NCI-H146 treated with DMSO at 0.1 percent for 48 hours (cell line): ENCODE measurements at regions not wholly inside any gene's neighbourhood (a gene's known extent, or its start where the extent isn't known, plus 50 kb on each side); places are given as distances from the start of the nearest gene placed in this dataset.
"Not testable (repeated sequence)": the region's sequence is repeated elsewhere in the genome, so short reads cannot be mapped to it uniquely, and the experiment has no call there.

Experiments
- DNase-seq: peaks from one replicate; lab custom pipeline; 2025; ENCODE audit not compliant: unreplicated experiment; lab: John Stamatoyannopoulos, UW

DNA sequence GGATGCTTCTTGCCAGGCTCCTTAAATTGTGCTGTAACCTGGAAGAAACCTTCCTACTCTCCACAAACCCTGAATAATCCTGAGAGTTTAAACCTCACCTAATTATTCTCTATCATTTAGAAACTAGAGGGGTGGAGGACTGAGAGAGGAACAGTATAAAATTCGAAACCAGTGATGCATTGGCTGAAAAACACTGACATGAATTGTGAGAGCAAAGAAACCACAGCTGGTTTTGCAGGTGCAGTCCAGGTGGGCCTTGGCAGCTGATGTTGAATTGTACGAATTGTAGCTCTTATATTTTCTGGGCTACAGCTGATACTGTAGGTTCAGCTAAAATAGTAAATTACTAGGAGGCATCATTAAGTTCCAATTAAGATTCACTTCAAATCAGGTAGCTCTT is 227.0 kb upstream of the SLITRK5 start:
- DNase-seq = peak; percentile 43

DNA sequence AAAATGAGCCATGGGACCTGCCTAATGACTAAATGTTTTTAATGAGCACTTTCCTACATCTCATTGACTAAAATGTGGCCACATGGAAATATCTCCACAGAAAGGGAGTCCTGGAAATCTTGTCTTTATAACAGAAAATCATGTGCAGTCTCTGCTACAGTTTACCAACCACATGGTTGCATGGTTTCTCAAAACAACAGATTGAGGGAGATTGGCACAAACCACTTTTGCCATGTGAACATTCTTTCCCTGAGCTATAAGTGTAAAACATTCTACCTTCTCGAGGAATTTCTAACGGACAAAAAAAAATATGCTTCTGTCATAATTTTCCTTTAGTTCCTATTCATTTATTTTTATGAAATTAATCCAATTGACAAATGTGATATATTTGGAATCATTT is 218.9 kb upstream of the SLITRK5 start:
- DNase-seq = no peak

DNA sequence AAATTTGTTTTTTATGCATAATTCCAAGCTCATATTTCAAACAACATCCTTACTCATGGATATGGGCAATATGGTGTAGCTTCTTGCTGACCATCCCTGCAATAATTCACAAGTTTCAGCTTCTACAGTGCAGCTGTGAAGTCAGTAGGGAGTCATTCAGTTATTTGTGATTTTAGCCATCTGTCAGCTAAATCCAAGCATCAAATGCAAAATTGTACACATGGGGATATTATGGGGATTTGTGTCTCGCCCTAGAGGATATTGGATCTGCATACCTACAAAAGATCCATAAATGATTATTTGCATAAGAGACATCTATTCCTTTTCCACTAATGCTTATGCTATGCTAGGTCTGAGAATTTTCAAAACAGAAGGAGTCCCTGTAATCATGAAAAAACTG is 217.9 kb upstream of the SLITRK5 start:
- no peak for DNase-seq

DNA sequence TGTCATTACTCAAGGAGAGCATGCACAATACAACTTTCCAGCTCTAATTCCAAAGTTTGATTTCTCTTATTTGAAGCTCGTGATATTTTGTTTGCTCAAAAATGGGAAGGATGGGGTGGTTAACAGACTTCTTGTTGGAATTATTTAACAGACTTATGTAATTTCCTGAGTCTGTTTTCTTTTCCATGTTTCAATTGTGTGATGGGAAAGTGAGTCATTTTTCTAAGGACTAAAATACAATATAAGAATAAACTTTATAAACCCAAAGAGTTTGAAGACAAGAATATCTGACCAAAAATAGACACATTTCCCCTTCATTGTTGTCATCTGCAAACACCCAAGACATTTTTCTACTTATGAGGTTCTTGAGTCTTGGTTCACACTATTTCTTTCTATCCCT is 211.8 kb upstream of the SLITRK5 start:
- no peak for DNase-seq

GRCh38 chr13:87497426-87497825 is 173.7 kb upstream of the SLITRK5 start:
- DNase-seq = no peak

- no peak for DNase-seq
Observed at GRCh38 chr13:87498681-87499080, 172.5 kb upstream of the SLITRK5 start.

- DNase-seq = no peak
Observed at GRCh38 chr13:87524775-87525174, 146.4 kb upstream of the SLITRK5 start.

- no peak for DNase-seq
Observed at GRCh38 chr13:87533776-87534175, 137.4 kb upstream of the SLITRK5 start.

DNA sequence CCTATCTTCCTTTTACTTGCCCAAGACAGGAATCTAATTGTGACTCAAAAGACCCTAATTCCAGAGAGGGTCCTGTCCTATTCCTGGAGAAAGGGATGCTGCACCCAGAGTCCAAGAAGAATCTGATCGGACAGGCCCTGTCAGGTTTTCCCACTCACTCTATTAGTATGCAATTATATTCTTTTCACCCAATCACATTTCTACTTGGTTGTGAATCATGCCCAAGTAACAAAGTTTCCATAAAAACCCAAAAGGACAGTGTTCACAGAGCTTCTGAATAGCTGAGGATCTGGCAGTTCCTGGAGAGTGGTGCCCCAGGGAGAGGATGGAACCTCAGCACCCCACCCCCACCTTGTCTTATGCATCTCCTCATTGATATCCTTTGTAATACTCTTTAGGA is 135.3 kb upstream of the SLITRK5 start:
- DNase-seq = no peak

- DNase-seq = no peak
Observed at GRCh38 chr13:87536499-87536898, 134.7 kb upstream of the SLITRK5 start.

GRCh38 chr13:87536899-87537298 is 134.3 kb upstream of the SLITRK5 start:
- no peak for DNase-seq

DNA sequence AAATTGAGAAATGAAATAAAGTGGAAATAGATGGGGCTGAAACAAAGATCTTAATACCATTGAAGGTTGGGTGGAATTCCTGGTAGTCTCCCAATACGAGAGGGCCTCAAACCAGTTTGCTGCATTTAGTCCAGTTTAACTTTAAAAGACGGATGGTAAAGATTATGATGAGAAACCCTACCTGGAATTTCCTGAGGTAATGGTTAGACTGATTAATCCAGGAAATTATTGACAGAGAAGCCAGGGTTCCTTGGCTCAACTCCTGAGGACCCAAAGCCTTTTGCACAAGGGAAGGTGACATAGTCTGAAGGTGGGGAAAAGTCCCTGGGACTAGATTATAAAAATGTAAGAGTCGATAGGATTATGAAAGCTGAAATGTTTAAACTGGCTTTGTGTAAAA is 133.2 kb upstream of the SLITRK5 start:
- DNase-seq = no peak

- no peak for DNase-seq
Observed at GRCh38 chr13:87538366-87539052, 132.7 kb upstream of the SLITRK5 start.

DNA sequence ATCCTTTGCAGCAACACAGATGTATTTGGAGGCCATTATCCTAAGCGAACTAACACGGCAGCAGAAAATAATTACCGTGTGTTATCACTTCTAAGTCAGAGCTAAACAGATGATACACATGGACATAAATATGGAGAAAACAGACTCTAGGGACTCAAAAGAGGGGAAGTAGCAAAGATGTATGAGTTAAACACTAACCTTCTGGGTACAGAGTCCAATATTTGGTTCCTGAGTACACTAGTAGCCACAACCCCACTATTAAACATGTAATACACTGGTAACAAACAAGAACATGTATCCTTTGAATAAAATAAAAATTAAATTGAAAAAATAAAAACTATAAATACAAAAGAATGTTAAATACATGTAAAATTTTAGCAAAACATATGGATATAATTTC is 118.0 kb upstream of the SLITRK5 start:
- DNase-seq = no peak

- DNase-seq = no peak
Observed at GRCh38 chr13:87554045-87554444, 117.1 kb upstream of the SLITRK5 start.

GRCh38 chr13:87557788-87558187 is 113.4 kb upstream of the SLITRK5 start:
- no peak for DNase-seq

DNA sequence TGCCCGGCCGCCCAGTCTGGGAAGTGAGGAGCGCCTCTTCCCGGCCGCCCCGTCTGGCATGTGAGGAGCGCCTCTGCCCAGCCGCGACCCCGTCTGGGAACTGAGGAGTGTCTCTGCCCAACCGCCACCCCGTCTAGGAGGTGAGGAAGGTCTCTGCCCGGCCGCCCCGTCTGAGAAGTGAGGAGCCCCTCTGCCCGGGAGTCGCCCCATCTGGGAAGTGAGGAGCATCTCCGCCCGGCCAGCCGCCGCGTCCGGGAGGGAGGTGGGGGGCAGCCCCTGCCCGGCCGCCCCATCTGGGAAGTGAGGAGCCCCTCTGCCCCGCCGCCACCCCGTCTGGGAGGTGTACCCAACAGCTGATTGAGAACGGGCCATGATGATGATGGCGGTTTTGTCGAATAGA is 109.6 kb upstream of the SLITRK5 start:
- not testable (repeated sequence) for DNase-seq

- no peak for DNase-seq
Observed at GRCh38 chr13:87570669-87571068, 100.5 kb upstream of the SLITRK5 start.

DNA sequence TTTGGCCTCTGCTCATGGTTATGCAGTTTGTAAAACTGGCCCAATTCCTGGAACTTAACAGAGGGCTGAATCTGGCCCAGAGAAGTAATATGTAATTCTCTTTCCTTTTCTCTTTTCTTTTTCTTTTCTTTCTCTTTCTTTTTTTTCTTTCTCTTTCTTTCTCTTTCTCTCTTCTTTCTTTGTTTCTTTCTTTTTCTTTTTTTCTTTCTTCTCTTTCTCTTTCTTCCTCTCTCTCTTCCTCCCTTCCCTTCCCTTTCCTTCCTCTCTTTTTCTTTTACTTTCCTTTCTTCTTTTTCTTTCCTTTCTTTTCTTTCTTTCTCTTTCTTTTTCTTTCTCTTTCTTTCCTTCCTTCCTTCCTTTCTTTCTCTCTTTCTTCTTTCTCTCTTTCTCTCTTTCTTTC is 88.8 kb upstream of the SLITRK5 start:
- DNase-seq = no peak

DNA sequence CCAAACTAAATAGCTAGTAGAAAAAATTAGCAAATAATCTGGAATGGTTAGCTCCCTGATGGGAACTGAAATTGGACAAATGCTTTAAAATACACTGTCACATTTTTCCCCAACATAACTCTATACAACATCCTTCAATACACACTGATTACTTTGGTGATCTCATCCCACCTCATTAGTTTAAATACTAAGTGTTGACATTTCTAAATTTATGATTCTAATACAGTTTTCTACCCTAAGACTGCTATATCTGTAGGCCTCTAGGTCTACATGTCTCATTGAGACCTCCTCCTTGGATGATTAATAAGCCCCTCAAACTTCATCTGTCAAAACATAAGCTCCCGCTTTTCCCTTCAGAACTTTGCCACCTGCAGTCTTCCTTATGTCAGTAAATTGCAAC is 80.7 kb upstream of the SLITRK5 start:
- no peak for DNase-seq

DNA sequence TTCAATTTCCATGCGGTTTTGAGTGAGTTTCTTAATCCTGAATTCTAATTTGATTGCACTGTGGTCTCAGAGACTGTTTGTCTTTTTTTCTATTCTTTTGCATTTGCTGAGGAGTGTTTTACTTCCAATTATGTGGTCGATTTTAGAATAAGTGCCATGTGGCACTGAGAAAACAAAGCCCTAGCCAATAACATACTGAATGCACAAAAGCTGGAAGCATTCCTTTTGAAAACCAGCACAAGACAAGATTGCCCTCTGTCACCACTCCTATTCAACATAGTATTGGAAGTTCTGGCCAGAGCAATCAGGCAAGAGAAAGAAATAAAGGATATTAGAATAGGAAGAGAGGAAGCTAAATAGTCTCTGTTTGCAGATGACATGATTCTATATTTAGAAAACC is 66.7 kb upstream of the SLITRK5 start:
- not testable (repeated sequence) for DNase-seq

GRCh38 chr13:87607266-87607665 is 63.9 kb upstream of the SLITRK5 start:
- DNase-seq = no peak

GRCh38 chr13:87614276-87614675 is 56.9 kb upstream of the SLITRK5 start:
- DNase-seq = no peak
